GM23338 (cell line): ENCODE measurements at regions not wholly inside any gene's neighbourhood (a gene's known extent, or its start where the extent isn't known, plus 50 kb on each side); places are given as distances from the start of the nearest gene placed in this dataset.

Experiments
- ATAC-seq: fragments of 200-7000 bp; cut with Tn5 transposase; 3 replicates; pipeline ENCODE4 v1.9.1; 2020
- DNase-seq: peaks from one replicate; pipeline ENCODE4 v3.0.0-alpha.2; 2015; ENCODE audit warnings: low spot score
- H2AFZ ChIP-seq: fragments of 200-600 bp; sonication (generic); 2 replicates; pipeline ENCODE4 v1.8.0; 2016; ENCODE audit warnings: antibody characterized with exemption, mild to moderate bottlenecking, moderate library complexity
- H3F3A ChIP-seq: fragments of 200-600 bp; sonication (generic); replicated peaks from 2 replicates; pipeline ENCODE4 v1.8.0; 2017; ENCODE audit warnings: antibody characterized with exemption, mixed run types, low read depth
- H3K27ac ChIP-seq: fragments of 200-600 bp; sonication (generic); 2 replicates; pipeline ENCODE4 v1.6.1; 2016; ENCODE audit warnings: low read depth
- H3K27me3 ChIP-seq: fragments of 200-600 bp; sonication (generic); 2 replicates; pipeline ENCODE4 v1.8.0; 2016; ENCODE audit warnings: mild to moderate bottlenecking, mixed run types, moderate library complexity; ENCODE audit not compliant: insufficient read depth
- H3K36me3 ChIP-seq: fragments of 200-600 bp; sonication (generic); 2 replicates; pipeline ENCODE4 v1.8.0; 2016; ENCODE audit warnings: mild to moderate bottlenecking; ENCODE audit not compliant: insufficient read depth
- H3K4me1 ChIP-seq: fragments of 200-600 bp; sonication (generic); 2 replicates; pipeline ENCODE4 v1.8.0; 2016; ENCODE audit warnings: mild to moderate bottlenecking, moderate library complexity; ENCODE audit not compliant: insufficient read depth
- H3K4me2 ChIP-seq: fragments of 200-600 bp; sonication (generic); 2 replicates; pipeline ENCODE4 v1.7.1; 2017; ENCODE audit warnings: mixed run types
- H3K4me3 ChIP-seq: fragments of 200-600 bp; sonication (generic); 2 replicates; pipeline ENCODE4 v1.6.1; 2016; ENCODE audit warnings: mixed run types
- H3K79me2 ChIP-seq: fragments of 200-600 bp; sonication (generic); replicated peaks from 2 replicates; pipeline ENCODE4 v1.8.0; 2017; ENCODE audit warnings: mild to moderate bottlenecking; ENCODE audit not compliant: insufficient read depth
- H3K9me2 ChIP-seq: fragments of 200-600 bp; sonication (generic); 2 replicates; pipeline ENCODE4 v1.8.0; 2017; ENCODE audit not compliant: insufficient read depth
- H4K20me1 ChIP-seq: fragments of 200-600 bp; sonication (generic); replicated peaks from 2 replicates; pipeline ENCODE4 v1.8.0; 2017; ENCODE audit warnings: mild to moderate bottlenecking; ENCODE audit not compliant: insufficient read depth
- H3K27ac Mint-ChIP-seq: 2 replicates; pipeline ENCODE4 v1.8.0; 2020; ENCODE audit warnings: inconsistent platforms, mild to moderate bottlenecking, moderate library complexity, mixed read lengths
- H3K27me3 Mint-ChIP-seq: 3 replicates; pipeline ENCODE4 v1.8.0; 2022; ENCODE audit warnings: low read depth, mild to moderate bottlenecking, moderate library complexity, mixed read lengths, inconsistent platforms; ENCODE audit not compliant: insufficient read depth, poor library complexity
- H3K36me3 Mint-ChIP-seq: 3 replicates; pipeline ENCODE4 v1.8.0; 2021; ENCODE audit warnings: low read depth, mild to moderate bottlenecking, inconsistent platforms, moderate library complexity, mixed read lengths
- H3K4me1 Mint-ChIP-seq: 3 replicates; pipeline ENCODE4 v1.8.0; 2020; ENCODE audit warnings: mild to moderate bottlenecking, inconsistent platforms, mixed read lengths
- H3K4me3 Mint-ChIP-seq: 3 replicates; pipeline ENCODE4 v1.8.0; 2021; ENCODE audit warnings: moderate library complexity, mild to moderate bottlenecking, inconsistent platforms, mixed read lengths
- H3K9me3 Mint-ChIP-seq: 3 replicates; pipeline ENCODE4 v1.8.0; 2020; ENCODE audit warnings: moderate library complexity, mild to moderate bottlenecking, inconsistent platforms, mixed read lengths
- CREB1 ChIP-seq: fragments of 250-450 bp; sonication (Bioruptor Pico); IDR thresholded peaks from 2 replicates; pipeline ENCODE4 v1.5.0; 2020; ENCODE audit warnings: low read depth, mild to moderate bottlenecking, moderate library complexity
- EZH2 ChIP-seq: fragments of 200-600 bp; sonication (generic); IDR thresholded peaks from one replicate; pipeline ENCODE4 v1.8.0; 2017; ENCODE audit warnings: antibody characterized with exemption, mild to moderate bottlenecking, low read depth; ENCODE audit not compliant: unreplicated experiment
- EZH2phosphoT487 ChIP-seq: fragments of 200-600 bp; sonication (generic); IDR thresholded peaks from one replicate; pipeline ENCODE4 v1.8.1; 2018; ENCODE audit warnings: antibody characterized with exemption; ENCODE audit not compliant: unreplicated experiment
- JUNB ChIP-seq: IDR thresholded peaks from one replicate; pipeline ENCODE4 v1.6.1; 2016; ENCODE audit warnings: antibody characterized with exemption; ENCODE audit not compliant: unreplicated experiment
- NANOG ChIP-seq: IDR thresholded peaks from 2 replicates; pipeline ENCODE4 v1.6.1; 2016; ENCODE audit warnings: antibody characterized with exemption, borderline replicate concordance
- POLR2AphosphoS5 ChIP-seq: IDR thresholded peaks from 2 replicates; pipeline ENCODE4 v1.6.1; 2016; ENCODE audit warnings: antibody characterized with exemption, low read depth
- REST ChIP-seq: IDR thresholded peaks from one replicate; pipeline ENCODE4 v1.6.1; 2018; ENCODE audit warnings: antibody characterized with exemption; ENCODE audit not compliant: unreplicated experiment
- STAT1 ChIP-seq: IDR thresholded peaks from one replicate; pipeline ENCODE4 v1.6.1; 2016; ENCODE audit warnings: antibody characterized with exemption; ENCODE audit not compliant: unreplicated experiment
- ZNF114 ChIP-seq: fragments of 250-450 bp; sonication (Bioruptor Pico); IDR thresholded peaks from 2 replicates; pipeline ENCODE4 v1.5.0; 2020; ENCODE audit warnings: mild to moderate bottlenecking, moderate library complexity
- ZNF331 ChIP-seq: fragments of 250-450 bp; sonication (Bioruptor Pico); IDR thresholded peaks from 2 replicates; pipeline ENCODE4 v1.5.0; 2020; ENCODE audit warnings: low read depth, mild to moderate bottlenecking, moderate library complexity
- ZNF462 ChIP-seq: fragments of 250-450 bp; sonication (Bioruptor Pico); IDR thresholded peaks from 2 replicates; pipeline ENCODE4 v1.5.0; 2020; ENCODE audit warnings: mild to moderate bottlenecking, moderate library complexity
- TF ChIP-seq, protein P1 (sequence below), 2 experiments: fragments of 200-600 bp in 1 of 2; sonication (generic) in 1 of 2; conservative IDR thresholded peaks; 2 replicates each; pipeline versions ENCODE4 v1.5.1 to v1.6.1; 2016 to 2017; ENCODE audit warnings: antibody characterized with exemption in 2 of 2, low read depth in 2 of 2, mild to moderate bottlenecking in 2 of 2, moderate library complexity in 1 of 2
- TF ChIP-seq, protein P2 (sequence below): IDR thresholded peaks from 2 replicates; pipeline ENCODE4 v1.6.1; 2016; ENCODE audit warnings: antibody characterized with exemption

- Histone ChIP-seq H3K36me3 (no peaks in the 10 kb centered on the region), H3K9me2 (no peaks in the 10 kb centered on the region), H3K4me3 (no peak overlapping the region), H3K27ac (no peak overlapping the region), H4K20me1 (no peaks in the 10 kb centered on the region), H3K79me2 (no peaks in the 10 kb centered on the region), H3K27me3 (no peaks in the 10 kb centered on the region), H3F3A (no peaks in the 10 kb centered on the region), H3K4me1 (0 out of 2 replicates have a peak, but pooled peaks cover 4% of the 10 kb centered on the region), H2AFZ (no peak overlapping the region), H3K4me2 (no peak overlapping the region)
- Mint-ChIP-seq H3K27ac (no peak overlapping the region), H3K4me1 (peaks cover 11% of the 10 kb centered on the region; the same call in 2 of the 3 replicates), H3K9me3 (no peaks in the 10 kb centered on the region), H3K27me3 (peaks cover 3% of the 10 kb centered on the region), H3K4me3 (no peak overlapping the region), H3K36me3 (no peaks in the 10 kb centered on the region)
- ATAC-seq (no peak), DNase-seq (no peak)
- TF ChIP-seq, protein P1, sequence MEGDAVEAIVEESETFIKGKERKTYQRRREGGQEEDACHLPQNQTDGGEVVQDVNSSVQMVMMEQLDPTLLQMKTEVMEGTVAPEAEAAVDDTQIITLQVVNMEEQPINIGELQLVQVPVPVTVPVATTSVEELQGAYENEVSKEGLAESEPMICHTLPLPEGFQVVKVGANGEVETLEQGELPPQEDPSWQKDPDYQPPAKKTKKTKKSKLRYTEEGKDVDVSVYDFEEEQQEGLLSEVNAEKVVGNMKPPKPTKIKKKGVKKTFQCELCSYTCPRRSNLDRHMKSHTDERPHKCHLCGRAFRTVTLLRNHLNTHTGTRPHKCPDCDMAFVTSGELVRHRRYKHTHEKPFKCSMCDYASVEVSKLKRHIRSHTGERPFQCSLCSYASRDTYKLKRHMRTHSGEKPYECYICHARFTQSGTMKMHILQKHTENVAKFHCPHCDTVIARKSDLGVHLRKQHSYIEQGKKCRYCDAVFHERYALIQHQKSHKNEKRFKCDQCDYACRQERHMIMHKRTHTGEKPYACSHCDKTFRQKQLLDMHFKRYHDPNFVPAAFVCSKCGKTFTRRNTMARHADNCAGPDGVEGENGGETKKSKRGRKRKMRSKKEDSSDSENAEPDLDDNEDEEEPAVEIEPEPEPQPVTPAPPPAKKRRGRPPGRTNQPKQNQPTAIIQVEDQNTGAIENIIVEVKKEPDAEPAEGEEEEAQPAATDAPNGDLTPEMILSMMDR (conservative IDR thresholded peaks at IDR 0.05; ENCODE audit: low read depth in 2 of 2): no peak
- TF ChIP-seq CREB1 (CRISPR knock-in tag) (no peak), ZNF331 (CRISPR knock-in tag) (no peak), EZH2 (no peak), POLR2AphosphoS5 (no peak), ZNF462 (CRISPR knock-in tag) (no peak), ZNF114 (CRISPR knock-in tag) (no peak), NANOG (no peak), JUNB (no peak), REST (no peak), STAT1 (no peak), EZH2phosphoT487 (no peak)
- TF ChIP-seq, protein P2, sequence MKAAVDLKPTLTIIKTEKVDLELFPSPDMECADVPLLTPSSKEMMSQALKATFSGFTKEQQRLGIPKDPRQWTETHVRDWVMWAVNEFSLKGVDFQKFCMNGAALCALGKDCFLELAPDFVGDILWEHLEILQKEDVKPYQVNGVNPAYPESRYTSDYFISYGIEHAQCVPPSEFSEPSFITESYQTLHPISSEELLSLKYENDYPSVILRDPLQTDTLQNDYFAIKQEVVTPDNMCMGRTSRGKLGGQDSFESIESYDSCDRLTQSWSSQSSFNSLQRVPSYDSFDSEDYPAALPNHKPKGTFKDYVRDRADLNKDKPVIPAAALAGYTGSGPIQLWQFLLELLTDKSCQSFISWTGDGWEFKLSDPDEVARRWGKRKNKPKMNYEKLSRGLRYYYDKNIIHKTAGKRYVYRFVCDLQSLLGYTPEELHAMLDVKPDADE: no peak
Measured at GRCh38 chr12:25864306-25865276, 93.9 kb upstream of the RASSF8 start.
